ENCODE measurements at regions not wholly inside any gene's neighbourhood (a gene's known extent, or its start where the extent isn't known, plus 50 kb on each side); places are given as distances from the start of the nearest gene placed in this dataset.

DNA sequence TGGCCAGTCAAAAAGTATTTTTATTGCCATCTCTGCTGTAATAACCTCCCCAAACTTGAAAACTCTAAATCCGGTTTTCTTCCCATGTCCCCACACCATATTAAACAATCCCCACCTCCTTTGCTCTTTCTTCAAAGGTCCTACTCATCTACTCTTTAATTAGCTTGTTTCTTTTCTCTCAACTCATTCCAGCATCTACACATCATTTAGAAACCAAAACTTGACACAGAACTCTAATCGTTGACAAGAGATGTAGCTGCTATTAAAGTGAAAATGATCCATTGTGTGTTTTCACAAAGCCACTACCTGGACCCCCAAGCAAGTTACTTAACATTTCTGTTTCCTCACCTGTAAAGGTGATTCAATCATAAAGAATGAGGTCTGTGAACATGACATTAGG is 436.3 kb upstream of the NPVF start:
- TF ChIP-seq CTCF (IDR thresholded peaks at IDR 0.05; ENCODE audit: insufficient read depth, low read length) (no peak), POLR2AphosphoS5 (IDR thresholded peaks at IDR 0.05; ENCODE audit: low read depth) (no peak), SPI1 (IDR thresholded peaks at IDR 0.05; ENCODE audit: borderline replicate concordance, low read depth) (no peak), GABPA (IDR thresholded peaks at IDR 0.05; ENCODE audit: low read depth) (no peak)
- TF ChIP-seq, protein P1, sequence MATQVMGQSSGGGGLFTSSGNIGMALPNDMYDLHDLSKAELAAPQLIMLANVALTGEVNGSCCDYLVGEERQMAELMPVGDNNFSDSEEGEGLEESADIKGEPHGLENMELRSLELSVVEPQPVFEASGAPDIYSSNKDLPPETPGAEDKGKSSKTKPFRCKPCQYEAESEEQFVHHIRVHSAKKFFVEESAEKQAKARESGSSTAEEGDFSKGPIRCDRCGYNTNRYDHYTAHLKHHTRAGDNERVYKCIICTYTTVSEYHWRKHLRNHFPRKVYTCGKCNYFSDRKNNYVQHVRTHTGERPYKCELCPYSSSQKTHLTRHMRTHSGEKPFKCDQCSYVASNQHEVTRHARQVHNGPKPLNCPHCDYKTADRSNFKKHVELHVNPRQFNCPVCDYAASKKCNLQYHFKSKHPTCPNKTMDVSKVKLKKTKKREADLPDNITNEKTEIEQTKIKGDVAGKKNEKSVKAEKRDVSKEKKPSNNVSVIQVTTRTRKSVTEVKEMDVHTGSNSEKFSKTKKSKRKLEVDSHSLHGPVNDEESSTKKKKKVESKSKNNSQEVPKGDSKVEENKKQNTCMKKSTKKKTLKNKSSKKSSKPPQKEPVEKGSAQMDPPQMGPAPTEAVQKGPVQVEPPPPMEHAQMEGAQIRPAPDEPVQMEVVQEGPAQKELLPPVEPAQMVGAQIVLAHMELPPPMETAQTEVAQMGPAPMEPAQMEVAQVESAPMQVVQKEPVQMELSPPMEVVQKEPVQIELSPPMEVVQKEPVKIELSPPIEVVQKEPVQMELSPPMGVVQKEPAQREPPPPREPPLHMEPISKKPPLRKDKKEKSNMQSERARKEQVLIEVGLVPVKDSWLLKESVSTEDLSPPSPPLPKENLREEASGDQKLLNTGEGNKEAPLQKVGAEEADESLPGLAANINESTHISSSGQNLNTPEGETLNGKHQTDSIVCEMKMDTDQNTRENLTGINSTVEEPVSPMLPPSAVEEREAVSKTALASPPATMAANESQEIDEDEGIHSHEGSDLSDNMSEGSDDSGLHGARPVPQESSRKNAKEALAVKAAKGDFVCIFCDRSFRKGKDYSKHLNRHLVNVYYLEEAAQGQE (IDR thresholded peaks at IDR 0.05; ENCODE audit: insufficient replicate concordance, low read depth) = no peak

Measured in HL-60 (cell line).